H1 (cell line): ENCODE measurements at regions not wholly inside any gene's neighbourhood (a gene's known extent, or its start where the extent isn't known, plus 50 kb on each side); places are given as distances from the start of the nearest gene placed in this dataset.
A peak's percentile ranks its signal among the peaks of the same experiment; 100 is the strongest.

ENCODE experiments used
- CTCF ChIA-PET: fragments of 300-600 bp; sonication (Branson Sonifier 250); formaldehyde crosslinking; loops from one replicate; lab custom pipeline; 2021; ENCODE audit not compliant: partially characterized antibody; lab: Charles Lee
- POLR2A ChIA-PET: fragments of 300-600 bp; sonication (Branson Sonifier 250); formaldehyde crosslinking; loops from one replicate; lab custom pipeline; 2021; ENCODE audit warnings: inconsistent platforms; ENCODE audit not compliant: partially characterized antibody; lab: Charles Lee
- DNase-seq, 2 experiments: peaks; one replicate each; pipeline versions ENCODE4 v3.0.0 to v3.0.0-alpha.2; 2010 to 2022; ENCODE audit warnings: low spot score in 2 of 2, low read depth in 1 of 2, mixed read lengths in 1 of 2
- FAIRE-seq: peaks from 2 replicates; lab custom pipeline; 2011; peaks lifted over from hg19 to GRCh38; lab: Jason Lieb, UNC
- H2AFZ ChIP-seq: 2 replicates; pipeline ENCODE4 v1.8.1; 2012; ENCODE audit warnings: low read length, inconsistent platforms
- H2AK5ac ChIP-seq: 2 replicates; pipeline ENCODE4 v1.6.1; 2013; ENCODE audit warnings: low read depth, low read length
- H2BK120ac ChIP-seq: replicated peaks from 2 replicates; pipeline ENCODE3; 2013; ENCODE audit warnings: low read depth, low read length, inconsistent platforms
- H2BK12ac ChIP-seq: 2 replicates; pipeline ENCODE4 v1.6.1; 2013; ENCODE audit warnings: low read depth, low read length
- H2BK15ac ChIP-seq: 2 replicates; pipeline ENCODE4 v1.6.1; 2013; ENCODE audit warnings: low read length
- H2BK20ac ChIP-seq: 2 replicates; pipeline ENCODE4 v1.6.1; 2013; ENCODE audit warnings: low read length
- H2BK5ac ChIP-seq: 2 replicates; pipeline ENCODE4 v1.6.1; 2013; ENCODE audit warnings: low read depth, low read length
- H3K14ac ChIP-seq: 2 replicates; pipeline ENCODE4 v1.6.1; 2013; ENCODE audit warnings: inconsistent platforms; ENCODE audit not compliant: insufficient read length
- H3K18ac ChIP-seq: 2 replicates; pipeline ENCODE4 v1.6.1; 2013; ENCODE audit warnings: low read length; ENCODE audit errors: extremely low read depth
- H3K23ac ChIP-seq: 2 replicates; pipeline ENCODE4 v1.6.1; 2013; ENCODE audit warnings: inconsistent platforms; ENCODE audit not compliant: insufficient read length
- H3K23me2 ChIP-seq: 2 replicates; pipeline ENCODE4 v1.6.1; 2013; ENCODE audit warnings: low read depth, low read length
- H3K27ac ChIP-seq: 2 replicates; pipeline ENCODE4 v1.6.1; 2011; ENCODE audit warnings: low read depth, low read length, inconsistent platforms
- H3K27me3 ChIP-seq, 4 experiments: replicated peaks in 1 of 4; 1 replicate in 1 of 4; 2 replicates in 3 of 4; pipeline versions ENCODE4 v1.6.1 to v1.8.1; 2011 to 2013; ENCODE audit warnings: low read length in 3 of 4, mild to moderate bottlenecking in 3 of 4, inconsistent platforms in 2 of 4, mixed read lengths in 2 of 4, moderate library complexity in 1 of 4; ENCODE audit not compliant: control insufficient read depth in 3 of 4, insufficient read depth in 3 of 4; ENCODE audit errors: extremely low read depth in 1 of 4
- H3K36me3 ChIP-seq, 4 experiments: 2 replicates each; pipeline versions ENCODE4 v1.6.1 to v1.8.1; 2011 to 2013; ENCODE audit warnings: mild to moderate bottlenecking in 4 of 4, low read length in 3 of 4, moderate library complexity in 2 of 4, control low read depth in 1 of 4, inconsistent platforms in 1 of 4; ENCODE audit not compliant: insufficient read depth in 4 of 4, control insufficient read depth in 2 of 4
- H3K4ac ChIP-seq: replicated peaks from 2 replicates; pipeline ENCODE3; 2013; ENCODE audit warnings: low read length, low read depth, mixed read lengths, inconsistent platforms; ENCODE audit not compliant: insufficient read length
- H3K4me1 ChIP-seq, 4 experiments: replicated peaks in 1 of 4; 1 replicate in 1 of 4; 2 replicates in 3 of 4; pipeline versions ENCODE4 v1.6.1 to v1.8.1; 2011 to 2013; ENCODE audit warnings: low read length in 3 of 4, inconsistent platforms in 2 of 4, mixed read lengths in 1 of 4; ENCODE audit not compliant: insufficient read depth in 4 of 4, control insufficient read depth in 3 of 4
- H3K4me2 ChIP-seq, 2 experiments: 2 replicates each; pipeline versions ENCODE4 v1.6.1 to v1.8.1; 2011 to 2013; ENCODE audit warnings: low read depth in 2 of 2, low read length in 2 of 2, control low read depth in 1 of 2, inconsistent platforms in 1 of 2, mild to moderate bottlenecking in 1 of 2; ENCODE audit not compliant: insufficient read depth in 1 of 2
- H3K4me3 ChIP-seq, 4 experiments: fragments of 200-600, 300-600 bp in 1 of 4; sonication (generic), shearing (Covaris generic), sonication (Bioruptor Twin) in 1 of 4; 2 replicates each; pipeline versions ENCODE4 v1.5.1 to v1.8.1; 2011 to 2016; ENCODE audit warnings: low read length in 4 of 4, low read depth in 3 of 4, control low read depth in 2 of 4, inconsistent platforms in 2 of 4, mild to moderate bottlenecking in 2 of 4, mixed read lengths in 1 of 4, moderate library complexity in 1 of 4; ENCODE audit not compliant: insufficient read depth in 2 of 4; ENCODE audit errors: extremely low read depth in 1 of 4
- H3K56ac ChIP-seq: replicated peaks from 2 replicates; pipeline ENCODE3; 2013; ENCODE audit warnings: low read depth, mild to moderate bottlenecking, mixed read lengths, low read length, inconsistent platforms; ENCODE audit not compliant: insufficient read length
- H3K79me1 ChIP-seq: 2 replicates; pipeline ENCODE4 v1.6.1; 2013; ENCODE audit warnings: low read depth, low read length, control low read depth
- H3K79me2 ChIP-seq, 2 experiments: 2 replicates each; pipeline versions ENCODE4 v1.6.1 to v1.8.1; 2012 to 2013; ENCODE audit warnings: low read length in 2 of 2, mild to moderate bottlenecking in 2 of 2, inconsistent platforms in 1 of 2; ENCODE audit not compliant: insufficient read depth in 2 of 2, control insufficient read depth in 1 of 2
- H3K9ac ChIP-seq, 4 experiments: replicated peaks in 1 of 4; 1 replicate in 1 of 4; 2 replicates in 3 of 4; pipeline versions ENCODE4 v1.6.1 to v1.8.1; 2011 to 2013; ENCODE audit warnings: low read depth in 3 of 4, low read length in 3 of 4, control low read depth in 2 of 4, mild to moderate bottlenecking in 2 of 4, moderate library complexity in 2 of 4, inconsistent platforms in 1 of 4; ENCODE audit errors: extremely low read depth in 1 of 4
- H3K9me3 ChIP-seq, 2 experiments: 2 replicates each; pipeline versions ENCODE4 v1.6.1 to v1.8.1; 2012 to 2013; ENCODE audit warnings: mild to moderate bottlenecking in 2 of 2, moderate library complexity in 2 of 2, control low read depth in 1 of 2, inconsistent platforms in 1 of 2, low read depth in 1 of 2, low read length in 1 of 2, mixed read lengths in 1 of 2; ENCODE audit not compliant: insufficient read depth in 2 of 2
- H4K20me1 ChIP-seq, 2 experiments: replicated peaks in 1 of 2; 2 replicates each; pipeline versions ENCODE3 to v1.8.1; 2011 to 2013; ENCODE audit warnings: inconsistent platforms in 2 of 2, low read length in 2 of 2, mild to moderate bottlenecking in 1 of 2; ENCODE audit not compliant: insufficient read depth in 2 of 2, control insufficient read depth in 1 of 2
- H4K5ac ChIP-seq: 2 replicates; pipeline ENCODE4 v1.6.1; 2013; ENCODE audit warnings: low read length, low read depth, mixed read lengths, inconsistent platforms; ENCODE audit not compliant: insufficient read length
- H4K8ac ChIP-seq: 2 replicates; pipeline ENCODE4 v1.8.0; 2013; ENCODE audit warnings: mild to moderate bottlenecking, moderate library complexity, low read length, inconsistent platforms; ENCODE audit not compliant: insufficient read depth; ENCODE audit errors: extremely low read depth
- H4K91ac ChIP-seq: replicated peaks from 2 replicates; pipeline ENCODE3; 2013; ENCODE audit warnings: low read length, mixed read lengths, inconsistent platforms; ENCODE audit not compliant: insufficient read length
- BACH1 ChIP-seq: IDR thresholded peaks from 2 replicates; pipeline ENCODE4 v1.6.1; 2012; ENCODE audit warnings: low read length, improper control_type of control experiment
- BCL11A ChIP-seq, 2 experiments: IDR thresholded peaks; one replicate each; pipeline ENCODE4 v1.6.1; 2011; ENCODE audit warnings: low read depth in 2 of 2, low read length in 2 of 2, mild to moderate bottlenecking in 2 of 2
- CBX8 ChIP-seq: fragments of 300-800, 300-1000 bp; sonication (generic); IDR thresholded peaks from 2 replicates; pipeline ENCODE4 v1.7.1; 2016; ENCODE audit warnings: low read depth, low read length, borderline replicate concordance
- CHD2 ChIP-seq: IDR thresholded peaks from 2 replicates; pipeline ENCODE4 v1.6.1; 2012; ENCODE audit warnings: low read length, improper control_type of control experiment
- CTBP2 ChIP-seq: IDR thresholded peaks from 2 replicates; pipeline ENCODE4 v1.7.0; 2011; ENCODE audit warnings: borderline replicate concordance, mild to moderate bottlenecking, moderate library complexity, mixed read lengths, low read length; ENCODE audit not compliant: insufficient read depth, insufficient read length
- JUN ChIP-seq: IDR thresholded peaks from 2 replicates; pipeline ENCODE4 v1.6.1; 2011; ENCODE audit warnings: low read depth, mild to moderate bottlenecking, improper control_type of control experiment, low read length
- KDM1A ChIP-seq: fragments of 200-600, 300-600 bp; sonication (generic); IDR thresholded peaks from 2 replicates; pipeline ENCODE4 v1.7.1; 2016; ENCODE audit warnings: mild to moderate bottlenecking, low read length, borderline replicate concordance
- KDM5A ChIP-seq: fragments of 200-600 bp; IDR thresholded peaks from 2 replicates; pipeline ENCODE4 v1.7.1; 2012; ENCODE audit warnings: mild to moderate bottlenecking, low read length, inconsistent platforms, mixed read lengths
- POLR2AphosphoS5 ChIP-seq: IDR thresholded peaks from 2 replicates; pipeline ENCODE4 v1.6.1; 2011; ENCODE audit warnings: low read depth, low read length
- RBBP5 ChIP-seq: IDR thresholded peaks from 2 replicates; pipeline ENCODE4 v1.7.1; 2012; ENCODE audit warnings: low read depth, mild to moderate bottlenecking, inconsistent platforms, low read length, moderate library complexity, borderline replicate concordance
- RFX5 ChIP-seq: IDR thresholded peaks from 2 replicates; pipeline ENCODE4 v1.6.1; 2011; ENCODE audit warnings: low read depth, low read length, improper control_type of control experiment, borderline replicate concordance
- RNF2 ChIP-seq: fragments of 200-900, 300-1000 bp; sonication (generic); IDR thresholded peaks from 2 replicates; pipeline ENCODE4 v1.7.1; 2016; ENCODE audit warnings: borderline replicate concordance, low read depth, mild to moderate bottlenecking, antibody characterized with exemption, low read length; ENCODE audit not compliant: poor library complexity, severe bottlenecking; ENCODE audit errors: missing control alignments
- SIRT6 ChIP-seq: IDR thresholded peaks from one replicate; pipeline ENCODE4 v1.7.1; 2012; ENCODE audit warnings: low read length, inconsistent platforms
- SIX5 ChIP-seq: IDR thresholded peaks from 2 replicates; pipeline ENCODE4 v1.6.1; 2011; ENCODE audit warnings: mild to moderate bottlenecking, low read depth, low read length
- SP4 ChIP-seq: IDR thresholded peaks from 2 replicates; pipeline ENCODE4 v1.6.1; 2012; ENCODE audit warnings: low read length, inconsistent platforms
- TBP ChIP-seq: IDR thresholded peaks from 2 replicates; pipeline ENCODE4 v1.6.1; 2011; ENCODE audit warnings: low read depth, low read length, improper control_type of control experiment
- WGBS, 2 experiments: shearing (Covaris generic) in 1 of 2; methylation state at CpG; one replicate each; pipeline versions ENCODE4 v1.1.6 to v1.1.7; 2013 to 2015; ENCODE audit warnings: low lambda C conversion rate in 2 of 2, mixed read lengths in 2 of 2, inconsistent platforms in 1 of 2, low coverage in 1 of 2, missing lambda C conversion rate in 1 of 2; ENCODE audit not compliant: insufficient replicate concordance in 2 of 2, insufficient coverage in 1 of 2, insufficient read length in 1 of 2; ENCODE audit errors: extremely low coverage in 1 of 2, missing lambda C conversion rate in 1 of 2; 5-methylcytosine and 5-hydroxymethylcytosine counted together

- H3K79me1 ChIP-seq: no peaks in the 10 kb centered on the region
- 89% methylated on average over 2 of the region's 2 CpGs; no CpG with 5 or more reads in 1 of the 2 experiments for WGBS, 2 experiments
- POLR2A ChIA-PET: interaction anchor here (1.1 kb wide), 1 partner anchor 285 kb away, joined by 3 read pairs; no protein-coding TSS in a partner anchor
- H4K8ac ChIP-seq: no peak overlapping the region
- no peaks in the 10 kb centered on the region for H3K27me3 ChIP-seq
- H2BK15ac ChIP-seq: no peak overlapping the region
- no peak overlapping the region; a peak in 1 of 7 replicates for H3K9ac ChIP-seq
- no peak overlapping the region for H3K14ac ChIP-seq
- DNase-seq (no peak), FAIRE-seq (no peak)
- H3K4me2 ChIP-seq: no peak overlapping the region
- no peak overlapping the region for H2BK120ac ChIP-seq
- no peak overlapping the region for H4K91ac ChIP-seq
- H3K18ac ChIP-seq: no peak overlapping the region
- H4K20me1 ChIP-seq: no peaks in the 10 kb centered on the region
- no peaks in the 10 kb centered on the region for H3K79me2 ChIP-seq
- H3K4ac ChIP-seq: no peak overlapping the region
- no peak overlapping the region for H3K4me3 ChIP-seq
- H3K23ac ChIP-seq: no peak overlapping the region
- H2BK20ac ChIP-seq: no peak overlapping the region
- H3K4me1 ChIP-seq: no peaks in the 10 kb centered on the region
- no peaks in the 10 kb centered on the region for H3K23me2 ChIP-seq
- H4K5ac ChIP-seq: no peak overlapping the region
- no peak overlapping the region for H2BK5ac ChIP-seq
- H2AK5ac ChIP-seq: no peak overlapping the region
- H3K9me3 ChIP-seq: no peaks in the 10 kb centered on the region
- H3K56ac ChIP-seq: no peak overlapping the region
- H2BK12ac ChIP-seq: no peak overlapping the region
- no peak overlapping the region for H3K27ac ChIP-seq
- CTCF ChIA-PET: interaction anchor here (0.7 to 24.0 kb wide), 119 partner anchors 9 to 885 kb away, joined by 3 to 444 read pairs (median 5); no protein-coding TSS in a partner anchor
- no peaks in the 10 kb centered on the region for H3K36me3 ChIP-seq
- H2AFZ ChIP-seq: peak overlapping the region; percentile 69; the same call in 1 of the 2 replicates
- no peak for TF ChIP-seq TBP
- no peak for TF ChIP-seq KDM5A
- TF ChIP-seq SIRT6: no peak
- TF ChIP-seq SP4: no peak
- TF ChIP-seq KDM1A: no peak
- no peak for TF ChIP-seq POLR2AphosphoS5
- TF ChIP-seq RNF2: no peak
- TF ChIP-seq CTBP2: no peak
- no peak for TF ChIP-seq BCL11A (IDR thresholded peaks at IDR 0.05; ENCODE audit: low read depth in 2 of 2, low read length in 2 of 2)
- no peak for TF ChIP-seq BACH1
- no peak for TF ChIP-seq CBX8
- no peak for TF ChIP-seq JUN
- TF ChIP-seq RFX5: no peak
- TF ChIP-seq CHD2: no peak
- TF ChIP-seq SIX5: no peak
- no peak for TF ChIP-seq RBBP5
Observed at GRCh38 chr5:148730270-148730669, 75.9 kb upstream of the HTR4 start.
